Cerebellar cortex (tissue), 1 donor: ENCODE measurements at regions not wholly inside any gene's neighbourhood (a gene's known extent, or its start where the extent isn't known, plus 50 kb on each side); places are given as distances from the start of the nearest gene placed in this dataset.

Experiments used
- DNase-seq: peaks from one replicate; pipeline ENCODE4 v3.0.0-alpha.2; 2015; ENCODE audit warnings: low spot score

- DNase-seq, result no peak
Observed at GRCh38 chr18:61082976-61083630, 250.1 kb upstream of the CDH20 start.

- DNase-seq, result no peak
Observed at GRCh38 chr18:61085036-61085435, 248.2 kb upstream of the CDH20 start.

- DNase-seq, result no peak
Observed at GRCh38 chr18:61085761-61086160, 247.5 kb upstream of the CDH20 start.

GRCh38 chr18:61086657-61087056 is 246.6 kb upstream of the CDH20 start:
- DNase-seq, result peak; percentile 63

- no peak for DNase-seq
Observed at GRCh38 chr18:61091379-61091778, 241.9 kb upstream of the CDH20 start.

- no peak for DNase-seq
Observed at GRCh38 chr18:61093965-61094364, 239.3 kb upstream of the CDH20 start.

GRCh38 chr18:61096226-61096625 is 237.0 kb upstream of the CDH20 start:
- DNase-seq, result no peak

GRCh38 chr18:61107113-61107512 is 226.1 kb upstream of the CDH20 start:
- no peak for DNase-seq

- no peak for DNase-seq
Observed at GRCh38 chr18:61108706-61109105, 224.5 kb upstream of the CDH20 start.

- no peak for DNase-seq
Observed at GRCh38 chr18:61123309-61123708, 209.9 kb upstream of the CDH20 start.

- no peak for DNase-seq
Observed at GRCh38 chr18:61127714-61128467, 205.3 kb upstream of the CDH20 start.

GRCh38 chr18:61129001-61129400 is 204.2 kb upstream of the CDH20 start:
- no peak for DNase-seq

- DNase-seq, result peak; percentile 69
Observed at GRCh38 chr18:61132031-61132430, 201.2 kb upstream of the CDH20 start.

- no peak for DNase-seq
Observed at GRCh38 chr18:61133783-61134182, 199.4 kb upstream of the CDH20 start.

- no peak for DNase-seq
Observed at GRCh38 chr18:61136711-61137251, 196.4 kb upstream of the CDH20 start.

GRCh38 chr18:61141691-61142090 is 191.5 kb upstream of the CDH20 start:
- DNase-seq, result no peak

GRCh38 chr18:61148322-61148721 is 184.9 kb upstream of the CDH20 start:
- DNase-seq, result no peak

- no peak for DNase-seq
Observed at GRCh38 chr18:61149786-61150185, 183.4 kb upstream of the CDH20 start.

- DNase-seq, result no peak
Observed at GRCh38 chr18:61153571-61153970, 179.7 kb upstream of the CDH20 start.

- DNase-seq, result peak; percentile 17
Observed at GRCh38 chr18:61154866-61155265, 178.4 kb upstream of the CDH20 start.

- no peak for DNase-seq
Observed at GRCh38 chr18:61155586-61155985, 177.6 kb upstream of the CDH20 start.

GRCh38 chr18:61157451-61157850 is 175.8 kb upstream of the CDH20 start:
- no peak for DNase-seq

- no peak for DNase-seq
Observed at GRCh38 chr18:61159246-61159645, 174.0 kb upstream of the CDH20 start.
